HG02852 (cell line): ENCODE measurements at regions not wholly inside any gene's neighbourhood (a gene's known extent, or its start where the extent isn't known, plus 50 kb on each side); places are given as distances from the start of the nearest gene placed in this dataset.

Experiments
- ATAC-seq: cut with Tn5 transposase; IDR thresholded peaks from one replicate; pipeline ENCODE4 v1.9.1; 2021; ENCODE audit warnings: mild to moderate bottlenecking, moderate library complexity; ENCODE audit not compliant: unreplicated experiment

DNA sequence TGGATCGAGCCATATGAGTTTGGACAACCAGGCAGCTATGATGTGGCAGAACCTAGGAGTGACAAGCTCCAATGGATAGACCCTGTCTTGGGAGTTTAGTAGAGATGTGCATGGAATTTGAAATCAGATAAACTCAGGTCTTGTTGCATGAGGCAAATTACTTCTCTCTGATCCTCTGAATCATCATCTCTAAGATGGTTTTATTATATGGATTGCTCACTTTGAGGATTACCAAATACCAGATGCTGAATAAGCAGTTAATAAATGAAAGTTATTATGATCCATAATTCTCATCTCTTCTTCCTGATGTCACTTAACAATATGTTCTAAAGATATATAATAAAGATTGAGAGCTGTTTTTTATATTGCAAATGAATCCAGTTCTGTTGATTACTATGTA, 622.2 kb downstream of the NTRK3 start:
- no peak for ATAC-seq

GRCh38 chr15:87633525-87633924, 623.0 kb downstream of the NTRK3 start:
- ATAC-seq: no peak

DNA sequence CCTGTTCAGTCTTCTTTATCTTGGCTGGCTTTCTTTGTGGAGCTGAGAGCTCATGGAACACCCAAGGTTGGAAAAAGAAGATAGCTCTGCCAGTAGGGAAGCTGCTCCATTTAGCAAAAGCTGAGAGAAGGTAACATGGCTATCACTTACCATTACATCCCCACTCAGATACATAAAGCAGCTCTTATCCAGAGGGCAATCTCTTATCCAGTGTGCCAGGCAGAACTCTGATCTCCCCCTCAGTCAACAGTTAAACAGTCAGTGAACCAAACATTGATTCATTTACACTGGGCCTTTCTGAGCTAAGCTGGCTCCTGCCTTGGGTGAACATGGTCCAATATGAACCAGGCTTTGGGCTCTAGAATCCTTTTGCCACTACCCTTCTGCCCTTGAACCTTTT, 624.2 kb downstream of the NTRK3 start:
- ATAC-seq: no peak

GRCh38 chr15:87631775-87632174, 624.8 kb downstream of the NTRK3 start:
- no peak for ATAC-seq

- ATAC-seq: no peak
These were observed 625.4 kb downstream of the NTRK3 start for GRCh38 chr15:87631093-87631492.

DNA sequence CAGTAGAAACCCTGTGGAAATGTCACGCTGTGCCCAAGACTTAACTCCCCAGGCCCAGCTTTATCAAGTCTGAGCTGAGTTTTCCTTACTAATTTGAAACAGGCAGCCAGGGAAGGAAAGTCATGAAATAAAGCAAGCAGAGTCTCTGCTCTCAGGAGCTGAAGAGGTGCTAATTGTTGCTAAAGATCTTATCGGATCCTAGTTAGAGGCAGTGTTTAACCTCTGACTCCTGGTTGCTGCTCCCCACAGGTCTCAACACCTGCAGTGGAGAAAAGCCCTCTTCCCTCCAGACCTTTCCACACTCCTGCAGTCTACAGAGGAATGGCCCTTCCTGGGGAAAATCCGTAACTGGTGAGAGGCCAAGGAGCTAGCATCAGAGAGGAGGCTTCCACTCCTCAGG, 628.2 kb downstream of the NTRK3 start:
- no peak for ATAC-seq

DNA sequence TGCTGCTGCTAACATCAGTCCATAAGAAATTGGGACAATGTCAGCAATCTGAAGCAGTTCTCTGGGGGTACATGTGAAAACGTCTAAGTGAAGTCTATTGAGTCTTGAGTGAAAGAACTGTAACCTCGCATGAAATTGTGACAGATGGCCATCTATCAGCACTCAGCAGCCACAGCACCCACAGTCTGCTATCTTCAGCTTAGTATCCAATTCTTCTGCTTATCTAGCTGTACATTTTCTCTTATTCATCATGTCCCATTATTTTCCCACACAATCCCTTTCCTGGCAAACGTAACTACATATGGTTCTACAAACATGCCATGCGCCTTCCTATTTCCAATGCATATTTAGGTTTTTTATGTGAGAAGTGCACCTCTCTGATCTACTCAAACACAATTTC, 629.7 kb downstream of the NTRK3 start:
- no peak for ATAC-seq

GRCh38 chr15:87623832-87624231, 632.7 kb downstream of the NTRK3 start:
- ATAC-seq: no peak

GRCh38 chr15:87620393-87620792, 636.1 kb downstream of the NTRK3 start:
- no peak for ATAC-seq

DNA sequence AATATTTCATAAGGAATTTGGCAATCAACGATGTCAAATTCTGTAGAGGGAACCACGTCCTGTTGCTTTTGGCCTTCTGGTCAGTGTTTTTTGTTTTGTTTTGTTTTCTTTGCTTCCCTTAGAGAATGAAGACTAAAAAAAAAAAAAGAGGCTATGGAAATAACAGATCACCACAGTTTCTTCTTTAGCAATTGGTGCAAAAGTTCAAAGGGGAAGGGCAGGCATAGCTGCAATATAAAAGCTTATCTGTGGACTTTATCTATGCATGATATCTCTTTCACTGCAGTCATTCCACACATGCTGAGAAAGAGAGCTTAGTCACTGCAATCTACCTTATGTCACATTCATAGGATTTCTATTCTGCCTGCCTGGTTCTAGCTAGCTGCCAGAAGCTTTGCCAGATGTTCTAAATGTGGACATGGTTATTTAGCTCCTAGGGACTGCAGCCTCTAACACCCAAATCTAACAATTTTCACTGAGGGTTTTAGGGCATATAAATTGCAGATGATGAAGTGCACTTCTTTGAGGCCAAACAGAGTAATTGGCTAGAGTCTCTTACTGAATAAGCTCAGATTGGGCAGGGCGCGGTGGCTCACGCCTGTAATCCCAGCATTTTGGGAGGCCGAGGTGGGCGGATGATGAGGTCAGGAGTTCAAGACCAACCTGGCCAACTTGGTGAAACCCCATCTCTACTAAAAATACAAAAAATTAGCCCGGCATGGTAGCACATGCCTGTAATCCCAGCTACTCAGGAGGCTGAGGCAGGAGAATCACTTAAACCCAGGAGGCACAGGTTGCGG, 637.2 kb downstream of the NTRK3 start:
- no peak for ATAC-seq

GRCh38 chr15:87618203-87618725, 638.3 kb downstream of the NTRK3 start:
- ATAC-seq: no peak

GRCh38 chr15:87614704-87615103, 641.8 kb downstream of the NTRK3 start:
- ATAC-seq: no peak

DNA sequence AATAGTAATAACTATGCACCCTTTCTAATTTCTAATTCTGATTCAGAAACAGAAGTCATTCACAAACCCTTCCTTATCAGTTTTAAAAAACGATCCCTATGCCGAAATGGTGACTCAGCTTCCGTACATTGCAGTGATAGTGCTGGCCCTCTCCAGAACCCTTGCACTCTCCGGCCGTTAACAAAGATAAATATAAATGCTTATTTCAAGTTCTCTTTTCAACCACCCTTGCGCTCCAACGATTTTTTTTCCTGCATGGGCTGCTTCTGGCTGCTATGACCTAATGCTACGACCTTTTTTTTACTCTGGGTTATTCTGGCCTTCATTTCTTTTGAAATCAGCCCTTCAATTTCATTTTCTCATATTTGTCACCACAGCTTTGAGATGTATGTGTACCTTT, 646.2 kb downstream of the NTRK3 start:
- no peak for ATAC-seq

DNA sequence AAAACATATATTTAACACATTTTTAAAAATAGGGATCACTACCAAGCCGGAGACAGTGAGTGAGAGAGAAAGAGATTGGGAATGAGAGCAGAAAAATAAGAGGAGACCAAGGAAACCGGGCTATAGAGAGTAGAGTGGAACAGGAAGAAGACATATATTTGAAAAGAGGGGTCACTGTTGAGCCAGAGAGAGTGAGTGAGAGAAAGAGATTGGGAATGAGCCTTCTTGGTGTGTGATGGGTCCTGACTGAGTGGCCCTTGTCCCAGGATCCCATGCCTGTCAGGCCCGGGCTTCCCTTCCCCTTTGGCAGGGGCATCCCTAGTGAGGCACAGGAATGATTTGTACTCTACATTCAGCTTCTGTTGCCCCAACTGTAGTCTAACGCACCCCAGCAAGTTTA, 646.6 kb downstream of the NTRK3 start:
- ATAC-seq: no peak

GRCh38 chr15:87609474-87609873, 647.1 kb downstream of the NTRK3 start:
- ATAC-seq: no peak

- no peak for ATAC-seq
These were observed 648.1 kb downstream of the NTRK3 start for GRCh38 chr15:87608238-87609028.

DNA sequence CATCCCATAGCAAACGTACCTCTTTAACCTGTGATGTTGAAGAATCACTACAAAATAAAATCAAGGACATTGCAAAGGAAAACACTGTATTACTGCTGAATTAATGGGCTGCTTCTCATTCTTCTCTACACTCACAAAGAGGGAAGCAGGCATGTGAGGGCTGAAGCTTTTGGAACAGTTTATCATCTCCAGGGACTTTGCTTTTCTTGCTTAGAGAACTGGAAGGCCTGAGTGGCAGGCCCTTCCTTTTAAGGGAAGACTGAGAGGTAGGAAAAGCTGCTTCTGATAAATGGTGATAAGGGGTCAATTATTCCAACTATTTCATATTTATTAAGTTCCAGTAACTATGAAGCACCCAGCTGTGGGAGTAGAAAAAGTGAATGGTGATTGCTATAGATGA, 649.6 kb downstream of the NTRK3 start:
- ATAC-seq: no peak

GRCh38 chr15:87604857-87605446, 651.6 kb downstream of the NTRK3 start:
- no peak for ATAC-seq

DNA sequence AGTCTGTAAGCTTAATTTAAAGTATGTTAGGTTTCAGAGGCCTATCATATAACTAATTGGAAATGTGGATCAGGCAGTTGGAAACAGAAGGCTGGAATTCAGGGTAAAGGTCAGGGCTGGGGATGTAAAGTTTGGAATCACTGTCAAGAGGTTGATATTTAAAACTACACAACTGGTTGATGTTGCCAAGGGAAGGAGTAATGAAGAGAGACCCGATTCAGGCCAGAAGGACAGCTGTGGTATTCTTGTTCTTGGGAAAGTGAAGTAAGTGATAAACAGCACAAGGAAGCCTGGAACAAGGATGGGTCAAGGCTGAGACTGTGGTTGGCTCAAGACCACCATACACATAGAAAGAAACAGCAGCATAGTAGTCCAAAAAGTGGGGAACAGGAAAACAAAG, 654.2 kb downstream of the NTRK3 start:
- ATAC-seq: no peak

DNA sequence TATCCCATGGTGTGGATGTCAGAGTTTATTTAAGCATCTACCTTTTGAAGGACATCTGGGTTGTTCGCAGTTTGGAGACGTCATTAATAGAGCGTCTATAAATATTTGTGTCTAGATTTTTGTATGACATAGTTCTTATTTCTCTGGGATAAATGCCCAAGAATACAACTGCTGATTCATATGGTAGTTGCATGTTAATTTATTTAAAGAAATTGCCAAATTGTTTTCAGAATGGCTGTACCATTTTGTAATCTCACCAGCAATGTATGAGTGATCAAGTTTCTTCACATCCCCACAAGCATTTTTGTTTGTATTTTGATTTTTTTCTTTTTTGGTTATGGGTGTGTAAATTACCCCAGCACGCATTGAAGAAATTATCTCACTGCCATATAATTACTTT, 656.9 kb downstream of the NTRK3 start:
- no peak for ATAC-seq

GRCh38 chr15:87597346-87598052, 659.0 kb downstream of the NTRK3 start:
- peak; percentile 57 for ATAC-seq
